ENCODE measurements at regions not wholly inside any gene's neighbourhood (a gene's known extent, or its start where the extent isn't known, plus 50 kb on each side); places are given as distances from the start of the nearest gene placed in this dataset.

- TF ChIP-seq, protein P1, sequence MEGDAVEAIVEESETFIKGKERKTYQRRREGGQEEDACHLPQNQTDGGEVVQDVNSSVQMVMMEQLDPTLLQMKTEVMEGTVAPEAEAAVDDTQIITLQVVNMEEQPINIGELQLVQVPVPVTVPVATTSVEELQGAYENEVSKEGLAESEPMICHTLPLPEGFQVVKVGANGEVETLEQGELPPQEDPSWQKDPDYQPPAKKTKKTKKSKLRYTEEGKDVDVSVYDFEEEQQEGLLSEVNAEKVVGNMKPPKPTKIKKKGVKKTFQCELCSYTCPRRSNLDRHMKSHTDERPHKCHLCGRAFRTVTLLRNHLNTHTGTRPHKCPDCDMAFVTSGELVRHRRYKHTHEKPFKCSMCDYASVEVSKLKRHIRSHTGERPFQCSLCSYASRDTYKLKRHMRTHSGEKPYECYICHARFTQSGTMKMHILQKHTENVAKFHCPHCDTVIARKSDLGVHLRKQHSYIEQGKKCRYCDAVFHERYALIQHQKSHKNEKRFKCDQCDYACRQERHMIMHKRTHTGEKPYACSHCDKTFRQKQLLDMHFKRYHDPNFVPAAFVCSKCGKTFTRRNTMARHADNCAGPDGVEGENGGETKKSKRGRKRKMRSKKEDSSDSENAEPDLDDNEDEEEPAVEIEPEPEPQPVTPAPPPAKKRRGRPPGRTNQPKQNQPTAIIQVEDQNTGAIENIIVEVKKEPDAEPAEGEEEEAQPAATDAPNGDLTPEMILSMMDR (IDR thresholded peaks at IDR 0.05; ENCODE audit: low read depth, low read length, poor library complexity, severe bottlenecking), result no peak
- TF ChIP-seq EZH2phosphoT487 (IDR thresholded peaks at IDR 0.05; ENCODE audit: borderline replicate concordance, low read length), result no peak
- no peaks in the 10 kb centered on the region for H3K9me3 ChIP-seq (ENCODE audit: control insufficient read depth, insufficient read depth, low read length)
Observed at GRCh38 chr1:232507571-232507970, 122.4 kb downstream of the SIPA1L2 start.

GRCh38 chr1:232505884-232506283, 124.0 kb downstream of the SIPA1L2 start:
- H3K4me1 ChIP-seq (ENCODE audit: control insufficient read depth, low read length), result no peaks in the 10 kb centered on the region
- H4K20me1 ChIP-seq (ENCODE audit: control insufficient read depth, insufficient read depth, low read depth, low read length), result no peaks in the 10 kb centered on the region
- no peak overlapping the region for H3K27ac ChIP-seq (ENCODE audit: low read depth, low read length)
- H3K27me3 ChIP-seq (ENCODE audit: control insufficient read depth, low read length), result no peaks in the 10 kb centered on the region
- TF ChIP-seq, protein P1 (IDR thresholded peaks at IDR 0.05; ENCODE audit: low read depth, low read length, poor library complexity, severe bottlenecking), result no peak
- no peak for TF ChIP-seq EZH2phosphoT487 (IDR thresholded peaks at IDR 0.05; ENCODE audit: borderline replicate concordance, low read length)
- no peaks in the 10 kb centered on the region for H3K36me3 ChIP-seq (ENCODE audit: control insufficient read depth, low read length)
- no peaks in the 10 kb centered on the region for H3K9me2 ChIP-seq (replicated peaks; ENCODE audit: control insufficient read depth, low read length)
- H3K9me3 ChIP-seq (ENCODE audit: control insufficient read depth, insufficient read depth, low read length), result no peaks in the 10 kb centered on the region
- no peaks in the 10 kb centered on the region for H3F3A ChIP-seq (ENCODE audit: control insufficient read depth, insufficient read depth)
- no peak overlapping the region for H3K4me2 ChIP-seq (ENCODE audit: low read length)
- H3K79me2 ChIP-seq (ENCODE audit: control insufficient read depth, low read length), result no peaks in the 10 kb centered on the region
- no peak overlapping the region for H3K4me3 ChIP-seq (ENCODE audit: low read length)

More at GRCh38 chr1:232507571-232507970, 122.4 kb downstream of the SIPA1L2 start:
- H3K9me2 ChIP-seq (replicated peaks; ENCODE audit: control insufficient read depth, low read length), result no peaks in the 10 kb centered on the region
- no peak overlapping the region for H3K27ac ChIP-seq (ENCODE audit: low read depth, low read length)
- no peaks in the 10 kb centered on the region for H3K4me1 ChIP-seq (ENCODE audit: control insufficient read depth, low read length)
- H3K79me2 ChIP-seq (ENCODE audit: control insufficient read depth, low read length), result no peaks in the 10 kb centered on the region
- H3K36me3 ChIP-seq (ENCODE audit: control insufficient read depth, low read length), result no peaks in the 10 kb centered on the region
- H4K20me1 ChIP-seq (ENCODE audit: control insufficient read depth, insufficient read depth, low read depth, low read length), result no peaks in the 10 kb centered on the region
- H3K4me2 ChIP-seq (ENCODE audit: low read length), result no peak overlapping the region
- no peaks in the 10 kb centered on the region for H3K27me3 ChIP-seq (ENCODE audit: control insufficient read depth, low read length)
- no peaks in the 10 kb centered on the region for H3F3A ChIP-seq (ENCODE audit: control insufficient read depth, insufficient read depth)
- H3K4me3 ChIP-seq (ENCODE audit: low read length), result no peak overlapping the region

GRCh38 chr1:232504651-232505050, 125.3 kb downstream of the SIPA1L2 start:
- no peaks in the 10 kb centered on the region for H3K79me2 ChIP-seq (ENCODE audit: control insufficient read depth, low read length)
- TF ChIP-seq, protein P1 (IDR thresholded peaks at IDR 0.05; ENCODE audit: low read depth, low read length, poor library complexity, severe bottlenecking), result no peak
- TF ChIP-seq EZH2phosphoT487 (IDR thresholded peaks at IDR 0.05; ENCODE audit: borderline replicate concordance, low read length), result no peak
- no peaks in the 10 kb centered on the region for H3K4me1 ChIP-seq (ENCODE audit: control insufficient read depth, low read length)
- H3K27ac ChIP-seq (ENCODE audit: low read depth, low read length), result no peak overlapping the region
- no peaks in the 10 kb centered on the region for H3K9me2 ChIP-seq (replicated peaks; ENCODE audit: control insufficient read depth, low read length)
- H3K4me3 ChIP-seq (ENCODE audit: low read length), result no peak overlapping the region
- H4K20me1 ChIP-seq (ENCODE audit: control insufficient read depth, insufficient read depth, low read depth, low read length), result no peaks in the 10 kb centered on the region
- no peaks in the 10 kb centered on the region for H3K36me3 ChIP-seq (ENCODE audit: control insufficient read depth, low read length)
- no peak overlapping the region for H3K4me2 ChIP-seq (ENCODE audit: low read length)
- H3F3A ChIP-seq (ENCODE audit: control insufficient read depth, insufficient read depth), result no peaks in the 10 kb centered on the region
- no peaks in the 10 kb centered on the region for H3K27me3 ChIP-seq (ENCODE audit: control insufficient read depth, low read length)
- no peaks in the 10 kb centered on the region for H3K9me3 ChIP-seq (ENCODE audit: control insufficient read depth, insufficient read depth, low read length)

Data from DOHH2 (cell line).